Body of pancreas (tissue), 4 donors: ENCODE measurements at regions not wholly inside any gene's neighbourhood (a gene's known extent, or its start where the extent isn't known, plus 50 kb on each side); places are given as distances from the start of the nearest gene placed in this dataset.

ENCODE experiments used
- ATAC-seq: fragments of 150-250 bp; one replicate; pipeline ENCODE4 v1.9.1; 2016
- DNase-seq, 4 donors: peaks; one replicate each; pipeline ENCODE4 v3.0.0-alpha.2; 2019
- H3K27ac ChIP-seq, 4 donors: fragments of 200-600 bp; sonication (generic); 1 replicate in 3 of 4; 2 replicates in 1 of 4; pipeline versions ENCODE4 v1.5.1 to v1.6.1; 2016 to 2019; ENCODE audit warnings: mild to moderate bottlenecking in 1 of 4, mixed read lengths in 1 of 4, moderate library complexity in 1 of 4
- H3K27me3 ChIP-seq, 2 donors: fragments of 200-600 bp; sonication (generic); one replicate each; pipeline ENCODE4 v1.6.0; 2016; ENCODE audit warnings: mild to moderate bottlenecking in 1 of 2
- H3K36me3 ChIP-seq, 2 donors: fragments of 200-600 bp; sonication (generic); replicated peaks in 1 of 2; 2 replicates each; pipeline ENCODE4 v1.5.1; 2016; ENCODE audit warnings: low read depth in 2 of 2; ENCODE audit not compliant: insufficient read depth in 1 of 2
- H3K4me1 ChIP-seq: fragments of 200-600 bp; sonication (generic); one replicate; pipeline ENCODE4 v1.6.0; 2016
- H3K4me3 ChIP-seq, 2 donors: fragments of 200-600 bp; sonication (generic); 1 replicate in 1 of 2; 2 replicates in 1 of 2; pipeline ENCODE4 v1.5.1; 2016 to 2019
- H3K9me3 ChIP-seq, 3 donors: fragments of 200-600 bp; sonication (generic); 1 replicate in 2 of 3; 2 replicates in 1 of 3; pipeline ENCODE4 v1.5.1; 2016
- CTCF ChIP-seq, 7 experiments: fragments of 450-650 bp in 4 of 7; fragments of 200-600 bp in 3 of 7; sonication (generic) in 3 of 7; IDR thresholded peaks; one replicate each; pipeline ENCODE4 v1.5.1; 2016 to 2019; ENCODE audit warnings: antibody characterized with exemption in 7 of 7
- POLR2A ChIP-seq, 3 donors: fragments of 450-650 bp; IDR thresholded peaks; one replicate each; pipeline ENCODE4 v1.6.1; 2016; ENCODE audit warnings: antibody characterized with exemption in 3 of 3, mild to moderate bottlenecking in 2 of 3
- WGBS, 2 donors: methylation state at CpG; one replicate each; pipeline ENCODE4 v1.1.5; 2017; 5-methylcytosine and 5-hydroxymethylcytosine counted together
- intact Hi-C: fragments of 100-400 bp; cut with DNase I; formaldehyde crosslinking; loops from one replicate; pipeline ENCODE4 v1.15.1; 2023

GRCh38 chr15:96495386-96495785, 164.9 kb downstream of the NR2F2 start:
- Histone ChIP-seq H3K27me3 (no peaks in the 10 kb centered on the region), H3K9me3 (no peaks in the 10 kb centered on the region), H3K4me3 (no peak overlapping the region), H3K4me1 (no peaks in the 10 kb centered on the region), H3K36me3 (no peaks in the 10 kb centered on the region), H3K27ac (no peak overlapping the region)
- no peak for ATAC-seq
- TF ChIP-seq POLR2A (IDR thresholded peaks at IDR 0.05) (no peak), CTCF (IDR thresholded peaks at IDR 0.05) (no peak)
- WGBS, 2 donors = 69 to 72% methylated on average over 5 of the region's 5 CpGs
- intact Hi-C loops = no loop called here
- DNase-seq = no peak

- 72 to 86% methylated on average over 7 of the region's 7 CpGs for WGBS, 2 donors
- DNase-seq (no peak), ATAC-seq (no peak)
- no peaks in the 10 kb centered on the region for H3K9me3 ChIP-seq
- H3K27me3 ChIP-seq = no peaks in the 10 kb centered on the region
- H3K4me3 ChIP-seq = no peak overlapping the region
- TF ChIP-seq CTCF (IDR thresholded peaks at IDR 0.05) (no peak), POLR2A (IDR thresholded peaks at IDR 0.05) (no peak)
- H3K36me3 ChIP-seq = no peaks in the 10 kb centered on the region
- no peak overlapping the region for H3K27ac ChIP-seq
- H3K4me1 ChIP-seq = no peaks in the 10 kb centered on the region
- intact Hi-C loops = no loop called here
Observed at GRCh38 chr15:96497951-96498350, 167.5 kb downstream of the NR2F2 start.

- no peak overlapping the region for H3K4me3 ChIP-seq
- no peaks in the 10 kb centered on the region for H3K36me3 ChIP-seq
- intact Hi-C loops = no loop called here
- H3K9me3 ChIP-seq = no peaks in the 10 kb centered on the region
- TF ChIP-seq CTCF (IDR thresholded peaks at IDR 0.05) = no peak
- no peak for TF ChIP-seq POLR2A (IDR thresholded peaks at IDR 0.05)
- H3K27ac ChIP-seq = no peak overlapping the region
- H3K4me1 ChIP-seq = no peaks in the 10 kb centered on the region
- ATAC-seq = no peak
- 61 to 63% methylated on average over 5 of the region's 5 CpGs for WGBS, 2 donors
- no peaks in the 10 kb centered on the region for H3K27me3 ChIP-seq
- no peak for DNase-seq
Observed at GRCh38 chr15:96500508-96500907, 170.0 kb downstream of the NR2F2 start.

- Histone ChIP-seq H3K9me3 (no peaks in the 10 kb centered on the region), H3K4me3 (no peak overlapping the region), H3K4me1 (no peaks in the 10 kb centered on the region), H3K36me3 (no peaks in the 10 kb centered on the region), H3K27me3 (no peaks in the 10 kb centered on the region), H3K27ac (no peak overlapping the region)
- TF ChIP-seq CTCF (IDR thresholded peaks at IDR 0.05) = no peak
- TF ChIP-seq POLR2A (IDR thresholded peaks at IDR 0.05) = no peak
- WGBS, 2 donors = 50 to 75% methylated on average over 1 of the region's 1 CpG
- ATAC-seq (no peak), DNase-seq (no peak)
- intact Hi-C loops = no loop called here
Observed at GRCh38 chr15:96501362-96501761, 170.9 kb downstream of the NR2F2 start.

- no peaks in the 10 kb centered on the region for H3K4me1 ChIP-seq
- no peak overlapping the region for H3K4me3 ChIP-seq
- H3K27ac ChIP-seq = no peak overlapping the region
- H3K9me3 ChIP-seq = no peaks in the 10 kb centered on the region
- WGBS, 2 donors = 71 to 74% methylated on average over 4 of the region's 4 CpGs
- no peak for TF ChIP-seq POLR2A (IDR thresholded peaks at IDR 0.05)
- no peak for ATAC-seq
- intact Hi-C loops = no loop called here
- DNase-seq = no peak
- H3K27me3 ChIP-seq = no peaks in the 10 kb centered on the region
- H3K36me3 ChIP-seq = no peaks in the 10 kb centered on the region
Observed at GRCh38 chr15:96502196-96502595, 171.7 kb downstream of the NR2F2 start.
